H1 (cell line): ENCODE measurements at regions not wholly inside any gene's neighbourhood (a gene's known extent, or its start where the extent isn't known, plus 50 kb on each side); places are given as distances from the start of the nearest gene placed in this dataset.

Source experiments
- BACH1 ChIP-seq: IDR thresholded peaks from 2 replicates; pipeline ENCODE4 v1.6.1; 2012; ENCODE audit warnings: low read length, improper control_type of control experiment
- HDAC2 ChIP-seq, 2 experiments: fragments of 300-600 bp in 1 of 2; sonication (generic) in 1 of 2; IDR thresholded peaks; 2 replicates each; pipeline ENCODE4 v1.6.1; 2011 to 2012; ENCODE audit warnings: low read depth in 2 of 2, low read length in 2 of 2, mild to moderate bottlenecking in 2 of 2, moderate library complexity in 2 of 2, borderline replicate concordance in 1 of 2, inconsistent platforms in 1 of 2
- SIN3A ChIP-seq, 2 experiments: IDR thresholded peaks in 1 of 2; conservative IDR thresholded peaks in 1 of 2; 2 replicates each; pipeline ENCODE4 v1.6.1; 2011 to 2012; ENCODE audit warnings: low read length in 2 of 2, improper control_type of control experiment in 1 of 2, low read depth in 1 of 2, mild to moderate bottlenecking in 1 of 2
- SIRT6 ChIP-seq: IDR thresholded peaks from one replicate; pipeline ENCODE4 v1.7.1; 2012; ENCODE audit warnings: low read length, inconsistent platforms

DNA sequence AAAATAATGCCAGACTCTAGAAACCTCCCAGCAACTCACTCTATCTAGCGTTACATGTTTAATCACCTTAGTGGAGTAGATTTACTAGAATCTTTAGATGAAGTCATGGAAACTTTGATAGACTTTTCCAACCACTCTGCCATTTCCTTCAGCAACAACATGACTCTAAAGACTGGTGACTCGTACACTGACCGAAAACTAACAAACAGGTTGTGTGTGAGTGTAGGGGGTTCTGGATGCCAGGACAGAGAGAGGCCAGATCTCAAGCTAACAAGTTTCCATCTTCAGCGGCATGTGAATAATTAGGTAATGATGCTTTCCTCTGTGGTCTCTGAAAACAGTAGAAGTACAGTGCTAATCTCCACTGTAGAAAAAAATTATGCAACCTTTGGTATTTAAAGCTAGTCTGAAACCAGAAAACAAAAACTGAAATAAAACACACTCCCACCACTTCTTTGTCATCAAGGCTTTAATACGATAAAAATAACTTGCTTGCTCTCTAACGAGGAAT is 286.4 kb downstream of the PRDM5 start (continued):
- no peak for TF ChIP-seq HDAC2 (IDR thresholded peaks at IDR 0.05; ENCODE audit: borderline replicate concordance in 1 of 2, low read depth in 2 of 2, low read length in 2 of 2)
- no peak for TF ChIP-seq SIN3A (conservative IDR thresholded peaks at IDR 0.05 in 1 of 2, IDR thresholded peaks at IDR 0.05 in 1 of 2; ENCODE audit: low read depth in 1 of 2, low read length in 2 of 2)
- TF ChIP-seq BACH1 = no peak
- no peak for TF ChIP-seq SIRT6
